Loucy (cell line): ENCODE measurements at regions not wholly inside any gene's neighbourhood (a gene's known extent, or its start where the extent isn't known, plus 50 kb on each side); places are given as distances from the start of the nearest gene placed in this dataset.

Experiments used
- CTCF ChIP-seq: fragments of 200-600 bp; sonication (generic); conservative IDR thresholded peaks from 2 replicates; pipeline ENCODE4 v1.5.1; 2014; ENCODE audit warnings: mild to moderate bottlenecking, antibody characterized with exemption, low read length
- EZH2phosphoT487 ChIP-seq: fragments of 200-600 bp; IDR thresholded peaks from 2 replicates; pipeline ENCODE4 v1.6.1; 2018; ENCODE audit warnings: antibody characterized with exemption, mild to moderate bottlenecking, moderate library complexity, borderline replicate concordance

GRCh38 chr5:4533457-4534105 lies 606.5 kb upstream of the ADAMTS16 start:
- TF ChIP-seq CTCF (no peak), EZH2phosphoT487 (no peak)
